HepG2 (cell line): ENCODE measurements at regions not wholly inside any gene's neighbourhood (a gene's known extent, or its start where the extent isn't known, plus 50 kb on each side); places are given as distances from the start of the nearest gene placed in this dataset.

Source experiments
- CHD2 ChIP-seq: IDR thresholded peaks from 2 replicates; pipeline ENCODE4 v1.6.1; 2011; ENCODE audit warnings: low read depth, low read length, improper control_type of control experiment
- HMGA1 ChIP-seq: sonication (generic); formaldehyde crosslinking; conservative IDR thresholded peaks from 2 replicates; pipeline ENCODE4 v1.4.0; 2020; ENCODE audit warnings: missing genetic modification reagents
- POLR2A ChIP-seq, 2 experiments: IDR thresholded peaks; 2 replicates each; pipeline ENCODE4 v1.6.1; 2011; ENCODE audit warnings: low read depth in 2 of 2, low read length in 2 of 2, mild to moderate bottlenecking in 1 of 2, moderate library complexity in 1 of 2; ENCODE audit not compliant: insufficient read depth in 1 of 2
- POLR2AphosphoS2 ChIP-seq: IDR thresholded peaks from 2 replicates; pipeline ENCODE4 v1.6.1; 2011; ENCODE audit warnings: low read depth, low read length, improper control_type of control experiment
- TF ChIP-seq, protein P1 (sequence below): sonication (generic); formaldehyde crosslinking; IDR thresholded peaks from 2 replicates; pipeline ENCODE4 v1.5.0; 2020; ENCODE audit warnings: mild to moderate bottlenecking, missing genetic modification reagents, moderate library complexity

GRCh38 chr13:88976466-88976865 lies 1305.3 kb downstream of the SLITRK5 start:
- TF ChIP-seq, protein P1, sequence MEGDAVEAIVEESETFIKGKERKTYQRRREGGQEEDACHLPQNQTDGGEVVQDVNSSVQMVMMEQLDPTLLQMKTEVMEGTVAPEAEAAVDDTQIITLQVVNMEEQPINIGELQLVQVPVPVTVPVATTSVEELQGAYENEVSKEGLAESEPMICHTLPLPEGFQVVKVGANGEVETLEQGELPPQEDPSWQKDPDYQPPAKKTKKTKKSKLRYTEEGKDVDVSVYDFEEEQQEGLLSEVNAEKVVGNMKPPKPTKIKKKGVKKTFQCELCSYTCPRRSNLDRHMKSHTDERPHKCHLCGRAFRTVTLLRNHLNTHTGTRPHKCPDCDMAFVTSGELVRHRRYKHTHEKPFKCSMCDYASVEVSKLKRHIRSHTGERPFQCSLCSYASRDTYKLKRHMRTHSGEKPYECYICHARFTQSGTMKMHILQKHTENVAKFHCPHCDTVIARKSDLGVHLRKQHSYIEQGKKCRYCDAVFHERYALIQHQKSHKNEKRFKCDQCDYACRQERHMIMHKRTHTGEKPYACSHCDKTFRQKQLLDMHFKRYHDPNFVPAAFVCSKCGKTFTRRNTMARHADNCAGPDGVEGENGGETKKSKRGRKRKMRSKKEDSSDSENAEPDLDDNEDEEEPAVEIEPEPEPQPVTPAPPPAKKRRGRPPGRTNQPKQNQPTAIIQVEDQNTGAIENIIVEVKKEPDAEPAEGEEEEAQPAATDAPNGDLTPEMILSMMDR, result no peak
- TF ChIP-seq POLR2A (IDR thresholded peaks at IDR 0.05; ENCODE audit: insufficient read depth in 1 of 2, low read depth in 2 of 2, low read length in 2 of 2), result no peak
- no peak for TF ChIP-seq POLR2AphosphoS2
- no peak for TF ChIP-seq CHD2
- TF ChIP-seq HMGA1 (CRISPR knock-in tag), result no peak
